CD4-positive, alpha-beta T cell treated with Interleukin-10 for 1 hour (primary cell): ENCODE measurements at regions not wholly inside any gene's neighbourhood (a gene's known extent, or its start where the extent isn't known, plus 50 kb on each side); places are given as distances from the start of the nearest gene placed in this dataset.
"Not testable (repeated sequence)": the region's sequence is repeated elsewhere in the genome, so short reads cannot be mapped to it uniquely, and the experiment has no call there.

Experiments
- DNase-seq: peaks from one replicate; pipeline ENCODE4 v3.0.0-alpha.2; 2020

DNA sequence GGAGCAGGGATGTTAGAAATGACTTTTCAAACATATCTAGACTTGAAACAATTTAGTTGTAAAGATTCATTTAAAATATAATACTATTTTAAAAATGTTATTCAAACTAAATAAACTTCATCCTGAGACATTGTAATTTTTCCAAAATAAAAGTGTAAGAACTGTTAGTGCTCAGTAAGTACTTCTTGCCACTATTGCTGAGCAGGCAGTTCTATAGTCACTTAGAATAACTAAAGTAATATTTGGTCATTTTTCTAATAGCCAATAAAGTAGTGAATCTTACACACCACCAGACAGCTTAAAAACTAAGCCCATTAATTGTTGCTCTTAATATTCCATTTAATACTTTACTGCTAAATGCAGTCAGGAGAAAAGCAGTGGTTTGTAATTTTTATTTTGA, 1120.0 kb upstream of the CDH10 start:
- no peak for DNase-seq

- DNase-seq: no peak
These were observed 1119.0 kb upstream of the CDH10 start for GRCh38 chr5:25763781-25764180.

DNA sequence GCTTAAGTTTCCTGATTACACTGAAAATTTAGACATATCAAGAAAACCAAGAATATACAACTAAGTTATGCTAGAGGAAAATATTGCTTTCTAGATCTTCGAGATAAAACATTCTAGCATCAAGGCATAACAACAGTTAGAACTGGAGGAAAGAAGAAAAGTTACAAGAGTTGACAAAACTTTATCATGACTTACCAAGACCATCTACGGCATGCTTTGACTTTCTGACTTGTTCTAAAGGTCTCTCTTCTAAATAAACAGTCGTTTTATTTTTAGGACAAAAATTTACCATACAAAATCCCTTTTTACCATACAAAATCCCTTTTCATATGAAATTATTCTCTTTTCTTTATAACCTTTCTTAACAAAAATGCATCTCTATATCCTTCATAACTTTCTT, 1110.1 kb upstream of the CDH10 start:
- DNase-seq: no peak

DNA sequence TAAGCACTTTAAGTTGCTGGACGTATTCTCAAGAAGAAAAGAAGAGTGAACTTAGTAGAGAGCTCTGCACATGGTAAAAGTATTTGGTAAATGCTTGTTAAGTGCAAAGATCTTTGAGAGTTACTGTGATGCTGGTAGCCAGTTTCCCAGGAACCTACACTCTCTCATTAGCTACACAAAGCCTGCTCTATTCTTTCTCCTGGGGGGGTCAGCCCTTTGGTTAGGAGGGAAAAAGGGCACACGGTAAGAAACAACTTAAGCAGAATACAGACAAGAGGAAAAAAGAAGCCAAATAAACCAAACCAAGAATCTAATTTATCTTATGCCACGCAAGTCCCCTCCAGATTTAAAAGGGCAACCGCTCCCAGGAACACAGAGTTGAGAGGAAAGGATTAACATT, 1100.1 kb upstream of the CDH10 start:
- no peak for DNase-seq

DNA sequence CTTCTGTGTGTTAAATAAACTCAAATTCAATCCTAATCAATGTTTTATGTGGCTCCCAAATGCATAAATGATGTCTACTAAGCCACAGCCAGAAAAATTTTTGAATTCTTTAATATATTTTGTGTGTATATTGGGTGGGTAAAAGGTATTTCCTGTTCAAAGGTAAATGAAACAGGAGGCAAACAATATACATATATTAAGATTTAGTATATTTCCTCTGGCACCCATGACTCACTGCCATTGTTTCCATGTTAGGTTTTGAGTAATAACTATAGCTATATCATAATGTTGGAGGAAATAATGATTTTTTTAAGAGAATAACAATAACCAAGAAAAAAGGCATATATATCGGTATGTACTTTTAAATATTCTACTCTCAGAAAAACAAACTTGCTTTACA, 1071.9 kb upstream of the CDH10 start:
- no peak for DNase-seq

DNA sequence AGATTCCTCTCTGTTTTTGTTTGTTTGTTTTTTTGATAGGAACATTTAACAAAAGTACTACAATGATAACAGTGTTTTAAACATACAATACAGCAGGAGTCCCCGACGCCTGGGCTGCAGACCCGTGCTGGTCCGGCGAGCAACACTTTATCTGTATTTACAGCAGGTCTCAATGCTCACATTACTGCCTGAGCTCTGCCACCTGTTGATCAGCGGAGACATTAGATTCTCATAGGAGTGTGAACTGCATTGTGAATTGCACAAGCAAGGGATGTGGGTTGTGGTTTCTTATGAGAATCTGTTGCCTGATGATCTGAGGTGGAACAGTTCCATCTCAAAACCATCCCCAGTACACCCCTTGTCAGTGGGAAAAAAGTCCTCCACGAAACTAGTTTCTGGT, 1068.5 kb upstream of the CDH10 start:
- no peak for DNase-seq

DNA sequence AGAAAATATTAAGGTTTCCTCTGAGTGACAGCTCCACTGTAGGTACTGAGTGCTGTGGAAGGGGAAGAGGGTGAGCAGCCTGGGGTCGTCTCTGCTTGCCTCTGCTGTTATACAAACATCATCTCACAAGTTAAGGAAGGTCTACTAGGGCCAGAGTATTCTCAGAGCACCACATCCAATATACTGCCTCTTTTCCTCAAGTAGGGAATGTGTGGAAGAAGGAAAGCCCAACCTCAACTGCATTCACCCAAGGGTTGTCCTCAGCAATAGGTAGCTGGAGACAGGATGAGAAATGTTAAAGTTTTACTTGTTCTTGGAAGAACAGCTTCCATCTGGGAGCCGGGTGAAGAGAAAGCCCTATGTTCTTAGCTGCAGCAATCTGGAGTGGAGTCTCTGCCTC, 1062.3 kb upstream of the CDH10 start:
- no peak for DNase-seq

- no peak for DNase-seq
These were observed 1057.2 kb upstream of the CDH10 start for GRCh38 chr5:25701936-25702335.

GRCh38 chr5:25694801-25695200, 1050.0 kb upstream of the CDH10 start:
- DNase-seq: no peak

DNA sequence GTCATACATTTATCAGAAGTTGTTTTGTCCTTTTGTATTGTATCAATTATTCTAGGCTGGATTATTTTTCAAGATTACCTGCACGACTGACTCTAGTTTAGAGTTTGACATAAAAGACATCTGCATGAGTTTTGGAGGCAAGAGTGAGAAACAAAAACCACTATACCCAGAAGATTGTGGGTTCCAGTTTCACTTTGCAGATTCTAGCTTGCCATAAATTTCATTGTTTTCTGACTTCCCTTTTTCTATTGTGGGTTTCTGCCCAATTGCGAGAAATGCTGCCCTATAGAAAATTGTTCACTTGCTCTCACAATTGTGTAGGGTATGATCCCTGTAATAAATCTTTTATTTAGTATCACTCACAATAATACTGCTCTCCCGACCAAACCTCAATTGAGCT, 1043.4 kb upstream of the CDH10 start:
- DNase-seq: no peak

GRCh38 chr5:25669645-25670401, 1025.0 kb upstream of the CDH10 start:
- no peak for DNase-seq

- no peak for DNase-seq
These were observed 1017.8 kb upstream of the CDH10 start for GRCh38 chr5:25662610-25663009.

DNA sequence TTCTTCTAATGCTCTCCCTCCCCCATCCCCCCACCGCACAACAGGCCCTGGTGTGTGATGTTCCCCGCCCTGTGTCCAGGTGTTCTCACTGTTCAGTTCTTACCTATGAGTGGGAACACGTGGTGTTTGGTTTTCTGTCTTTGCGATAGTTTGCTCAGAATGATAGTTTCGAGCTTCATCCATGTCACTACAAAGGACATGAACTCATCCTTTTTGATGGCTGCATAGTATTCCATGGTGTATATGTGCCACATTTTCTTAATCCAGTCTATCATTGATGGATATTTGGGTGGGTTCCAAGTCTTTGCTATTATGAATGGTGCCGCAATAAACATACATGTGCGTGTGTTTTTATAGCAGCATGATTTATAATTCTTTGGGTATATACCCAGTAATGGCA, 1005.5 kb upstream of the CDH10 start:
- not testable (repeated sequence) for DNase-seq

DNA sequence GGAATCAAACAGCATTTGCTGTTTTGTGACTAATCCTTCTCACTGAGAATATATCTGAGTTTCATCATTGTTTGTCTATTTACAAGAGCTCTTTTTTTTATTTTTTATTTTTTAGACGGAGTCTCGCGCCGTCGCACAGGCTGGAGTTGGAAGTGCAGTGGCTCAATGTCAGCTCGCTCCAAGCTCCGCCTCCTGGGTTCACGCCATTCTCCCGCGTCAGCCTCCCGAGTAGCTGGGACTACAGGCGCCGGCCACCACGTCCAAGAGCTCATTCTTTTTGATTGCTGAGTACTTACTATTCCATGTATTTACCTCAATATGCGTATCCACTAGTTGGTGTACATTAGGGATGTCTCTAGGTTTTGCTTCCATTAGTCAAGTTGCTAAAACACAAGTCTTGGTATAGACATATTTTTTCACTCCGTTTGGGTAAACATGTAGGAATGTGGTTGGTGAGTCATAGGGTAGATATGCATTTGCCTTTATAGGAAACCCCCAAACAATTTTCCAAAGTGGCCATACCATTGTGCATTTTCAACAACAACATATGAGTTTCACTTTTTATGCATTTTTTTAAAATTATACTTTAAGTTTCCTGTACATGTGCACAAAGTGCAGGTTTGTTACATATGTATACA, 1005.0 kb upstream of the CDH10 start:
- DNase-seq: no peak

- no peak for DNase-seq
These were observed 1001.9 kb upstream of the CDH10 start for GRCh38 chr5:25646421-25647341.

GRCh38 chr5:25641124-25641523, 996.3 kb upstream of the CDH10 start:
- DNase-seq: no peak

DNA sequence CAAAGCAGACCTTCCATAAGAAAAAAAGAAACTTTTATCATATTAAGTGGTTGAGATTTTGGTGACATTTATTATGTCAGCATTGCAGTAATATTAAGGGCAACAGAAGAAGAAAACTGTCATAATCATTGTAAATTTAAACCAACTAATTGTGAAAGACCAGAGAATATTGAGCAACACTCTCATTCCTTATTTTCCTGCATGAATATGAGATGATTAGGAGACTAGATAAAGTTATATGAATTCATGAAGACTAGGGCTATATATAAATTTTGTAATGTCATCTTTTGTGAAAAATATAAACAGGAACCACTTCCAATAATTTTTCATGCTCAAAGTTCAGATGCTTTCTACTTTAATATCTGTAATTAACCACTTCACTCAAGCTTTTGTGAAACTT, 974.5 kb upstream of the CDH10 start:
- DNase-seq: no peak

- DNase-seq: no peak
These were observed 974.0 kb upstream of the CDH10 start for GRCh38 chr5:25618821-25619220.

DNA sequence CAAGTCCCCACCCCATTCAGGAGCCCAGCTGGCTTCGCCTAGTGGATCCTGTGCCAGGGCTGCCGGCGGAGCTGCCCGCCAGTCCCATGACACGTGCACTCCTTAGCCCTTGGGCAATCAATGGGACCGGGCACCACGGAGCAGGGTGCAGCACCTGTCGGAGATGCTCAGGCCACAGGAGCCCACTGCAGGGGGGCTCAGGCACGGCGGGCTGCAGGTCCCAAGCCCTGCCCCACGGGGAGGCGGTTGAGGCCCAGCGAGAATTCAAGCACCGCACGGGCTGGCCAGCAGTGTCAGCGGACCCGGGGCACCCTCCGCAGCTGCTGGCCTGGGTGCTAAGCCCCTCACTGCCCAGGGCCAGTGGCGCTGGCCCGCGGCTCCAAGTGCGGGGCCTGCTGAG, 969.7 kb upstream of the CDH10 start:
- DNase-seq: no peak

GRCh38 chr5:25604681-25605080, 959.9 kb upstream of the CDH10 start:
- DNase-seq: no peak

- no peak for DNase-seq
These were observed 934.3 kb upstream of the CDH10 start for GRCh38 chr5:25579111-25579510.

GRCh38 chr5:25573691-25574090, 928.9 kb upstream of the CDH10 start:
- no peak for DNase-seq

GRCh38 chr5:25570067-25570583, 925.3 kb upstream of the CDH10 start:
- no peak for DNase-seq
